ENCODE measurements at regions not wholly inside any gene's neighbourhood (a gene's known extent, or its start where the extent isn't known, plus 50 kb on each side); places are given as distances from the start of the nearest gene placed in this dataset.

DNA sequence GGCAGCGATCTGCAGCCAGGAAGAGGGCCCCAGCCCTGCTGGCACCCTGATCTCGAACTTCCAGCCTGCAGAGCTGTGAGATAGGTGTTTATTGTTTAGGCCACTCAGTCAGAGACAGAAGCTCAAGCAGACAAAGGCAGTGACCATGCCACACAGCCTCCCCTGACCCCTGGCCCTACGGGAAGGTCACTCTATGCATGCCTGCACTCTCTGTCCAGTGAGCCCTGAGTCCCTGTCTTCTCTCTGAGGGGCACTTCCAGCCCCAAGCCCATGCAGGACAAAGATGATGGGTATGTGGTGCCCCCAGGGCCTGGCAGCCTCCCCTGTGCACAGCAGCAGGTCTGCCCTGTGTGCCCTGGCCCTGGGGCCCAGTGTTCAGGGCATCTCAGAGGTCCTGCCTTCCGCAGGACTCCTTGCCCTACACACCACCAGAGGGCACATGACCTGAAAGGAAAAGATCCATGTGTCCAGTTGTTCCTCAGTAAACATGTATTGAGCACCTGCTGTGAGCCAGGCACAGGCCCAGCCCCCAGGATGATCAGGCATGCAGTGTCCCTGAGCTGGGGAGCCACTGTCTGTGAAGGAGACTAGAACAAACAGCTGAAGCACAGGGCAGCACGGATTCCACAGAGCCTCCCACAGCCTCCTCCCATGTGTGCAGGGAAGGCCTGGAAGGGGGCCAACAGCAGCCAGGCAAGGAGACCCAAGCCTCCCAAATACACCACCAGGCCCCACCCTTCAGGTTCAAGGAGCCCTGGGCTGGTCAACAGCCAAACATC is 109.3 kb downstream of the ATPSCKMT start:
- TF ChIP-seq EZH2 (IDR thresholded peaks at IDR 0.05; ENCODE audit: insufficient read depth, poor library complexity, severe bottlenecking) = no peak
- no peak for TF ChIP-seq EZH2phosphoT487 (IDR thresholded peaks at IDR 0.05; ENCODE audit: insufficient read depth, low read depth)

Data from GM23248 (cell line).